ENCODE measurements at regions not wholly inside any gene's neighbourhood (a gene's known extent, or its start where the extent isn't known, plus 50 kb on each side); places are given as distances from the start of the nearest gene placed in this dataset.

DNA sequence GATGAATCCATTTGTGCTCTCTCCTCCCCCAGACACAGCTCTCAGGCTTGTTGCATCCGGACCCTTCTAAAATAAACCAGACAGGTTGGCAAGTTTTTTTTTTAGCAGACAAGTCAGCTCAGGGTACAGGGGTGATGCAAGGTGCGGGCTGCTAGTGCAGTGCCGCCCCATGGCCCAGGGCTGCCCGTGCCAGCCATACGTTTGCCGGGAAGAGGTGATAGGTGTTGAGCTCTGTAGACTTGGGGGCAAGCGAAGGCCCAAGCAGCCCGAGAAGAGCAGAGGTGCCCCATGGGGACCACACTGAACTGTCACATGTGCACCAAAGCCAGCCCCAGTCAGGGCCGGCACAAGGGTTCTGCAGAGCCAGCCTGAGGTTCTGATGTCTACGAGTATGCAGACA lies 57.1 kb upstream of the PDSS1 start:
- Histone ChIP-seq H3K4me3 (ENCODE audit: extremely low read depth, insufficient read depth, low read length, poor library complexity, severe bottlenecking) (no peak overlapping the region), H3K9me3 (ENCODE audit: control insufficient read depth, low read length) (no peaks in the 10 kb centered on the region), H3K27ac (ENCODE audit: low read depth, low read length, severe bottlenecking) (no peak overlapping the region), H3K36me3 (ENCODE audit: control insufficient read depth, insufficient read depth, low read length) (no peaks in the 10 kb centered on the region), H3K4me1 (ENCODE audit: control insufficient read depth, insufficient read depth, low read length, poor library complexity, severe bottlenecking) (no peaks in the 10 kb centered on the region)
- WGBS, 2 experiments (ENCODE audit: insufficient coverage in 2 of 2): 90 to 97% methylated on average over 9 to 10 of the region's 10 CpGs

DNA sequence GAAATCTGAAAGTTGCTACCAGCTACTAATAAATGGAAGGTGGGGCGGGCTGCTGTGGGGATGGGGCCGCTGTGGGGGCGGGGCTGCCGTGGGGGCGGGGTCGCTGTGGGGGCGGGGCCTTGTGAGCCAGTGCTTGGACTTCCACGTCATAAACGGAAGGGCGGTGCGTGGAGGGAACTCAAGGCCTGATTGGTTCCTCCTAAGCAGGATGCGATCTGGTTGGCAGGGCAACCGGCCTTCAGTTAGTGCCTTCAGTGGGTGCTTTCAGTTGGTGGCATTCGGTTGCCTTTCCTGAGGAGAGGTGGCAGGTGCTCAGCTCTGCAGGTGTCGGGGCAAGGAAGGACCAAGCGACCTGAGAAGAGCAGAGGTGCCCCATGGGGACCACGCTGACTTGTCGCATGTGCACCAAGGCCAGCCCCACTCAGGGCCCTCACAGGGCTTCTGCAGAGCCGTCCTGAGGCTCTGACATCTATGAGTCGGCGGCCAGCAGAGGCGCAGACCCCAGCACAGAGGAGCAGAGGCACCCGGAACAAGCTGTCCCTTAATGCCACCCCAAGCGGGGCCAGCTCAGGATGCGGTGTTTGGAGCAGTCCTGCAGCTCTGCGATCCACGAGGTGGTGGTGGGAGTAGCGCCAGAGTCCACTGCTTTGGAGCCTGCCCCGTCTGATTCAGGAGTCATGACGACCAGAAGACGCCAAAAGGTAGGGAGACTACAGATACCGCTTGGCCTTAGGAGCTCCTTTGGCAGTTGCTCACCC lies 54.4 kb upstream of the PDSS1 start:
- Histone ChIP-seq H3K4me3 (ENCODE audit: extremely low read depth, insufficient read depth, low read length, poor library complexity, severe bottlenecking) (no peak overlapping the region), H3K9me3 (ENCODE audit: control insufficient read depth, low read length) (no peaks in the 10 kb centered on the region), H3K27ac (ENCODE audit: low read depth, low read length, severe bottlenecking) (no peak overlapping the region), H3K4me1 (ENCODE audit: control insufficient read depth, insufficient read depth, low read length, poor library complexity, severe bottlenecking) (no peaks in the 10 kb centered on the region), H3K36me3 (ENCODE audit: control insufficient read depth, insufficient read depth, low read length) (no peaks in the 10 kb centered on the region)
- WGBS, 2 experiments (ENCODE audit: insufficient coverage in 2 of 2): 94 to 95% methylated on average over 21 to 25 of the region's 32 CpGs

- Histone ChIP-seq H3K4me3 (ENCODE audit: extremely low read depth, insufficient read depth, low read length, poor library complexity, severe bottlenecking) (no peak overlapping the region), H3K4me1 (ENCODE audit: control insufficient read depth, insufficient read depth, low read length, poor library complexity, severe bottlenecking) (no peaks in the 10 kb centered on the region), H3K9me3 (ENCODE audit: control insufficient read depth, low read length) (no peaks in the 10 kb centered on the region), H3K36me3 (ENCODE audit: control insufficient read depth, insufficient read depth, low read length) (no peaks in the 10 kb centered on the region), H3K27ac (ENCODE audit: low read depth, low read length, severe bottlenecking) (no peak overlapping the region)
- WGBS, 2 experiments (ENCODE audit: insufficient coverage in 2 of 2): 85 to 92% methylated on average over 4 to 7 of the region's 12 CpGs
Observed at GRCh38 chr10:26647602-26648244, 49.8 kb upstream of the PDSS1 start.

Measured in mesodermal cell (in vitro differentiated cells).